ENCODE measurements at regions not wholly inside any gene's neighbourhood (a gene's known extent, or its start where the extent isn't known, plus 50 kb on each side); places are given as distances from the start of the nearest gene placed in this dataset.

GRCh38 chr9:12464910-12465512 lies 228.2 kb upstream of the TYRP1 start:
- H3K36me3 Mint-ChIP-seq (ENCODE audit: low read depth), result no peaks in the 10 kb centered on the region
- H3K4me1 Mint-ChIP-seq (ENCODE audit: low read depth), result no peaks in the 10 kb centered on the region
- H3K27me3 Mint-ChIP-seq, result no peaks in the 10 kb centered on the region
- no peak overlapping the region for H3K27ac Mint-ChIP-seq
- intact Hi-C loops (cut with micrococcal nuclease), result no loop called here
- H3K4me3 Mint-ChIP-seq, result no peak overlapping the region
- no peaks in the 10 kb centered on the region for H3K9me3 Mint-ChIP-seq

GRCh38 chr9:12469084-12469483 lies 224.1 kb upstream of the TYRP1 start:
- no peaks in the 10 kb centered on the region for H3K27me3 Mint-ChIP-seq
- H3K36me3 Mint-ChIP-seq (ENCODE audit: low read depth), result no peaks in the 10 kb centered on the region
- no peaks in the 10 kb centered on the region for H3K4me1 Mint-ChIP-seq (ENCODE audit: low read depth)
- intact Hi-C loops (cut with micrococcal nuclease), result no loop called here
- no peaks in the 10 kb centered on the region for H3K9me3 Mint-ChIP-seq
- H3K4me3 Mint-ChIP-seq, result no peak overlapping the region
- H3K27ac Mint-ChIP-seq, result no peak overlapping the region

GRCh38 chr9:12494411-12494810 lies 198.8 kb upstream of the TYRP1 start:
- no peak overlapping the region for H3K4me3 Mint-ChIP-seq
- intact Hi-C loops (cut with micrococcal nuclease), result no loop called here
- no peak overlapping the region for H3K27ac Mint-ChIP-seq
- no peaks in the 10 kb centered on the region for H3K9me3 Mint-ChIP-seq
- no peaks in the 10 kb centered on the region for H3K4me1 Mint-ChIP-seq (ENCODE audit: low read depth)
- H3K36me3 Mint-ChIP-seq (ENCODE audit: low read depth), result no peaks in the 10 kb centered on the region
- no peaks in the 10 kb centered on the region for H3K27me3 Mint-ChIP-seq

- Mint-ChIP-seq H3K4me3 (no peak overlapping the region), H3K36me3 (ENCODE audit: low read depth) (no peaks in the 10 kb centered on the region)
These were observed 195.4 kb upstream of the TYRP1 start for GRCh38 chr9:12497790-12498189.

GRCh38 chr9:12502520-12502919 lies 190.7 kb upstream of the TYRP1 start:
- no peaks in the 10 kb centered on the region for H3K36me3 Mint-ChIP-seq (ENCODE audit: low read depth)
- H3K27ac Mint-ChIP-seq, result no peak overlapping the region
- intact Hi-C loops (cut with micrococcal nuclease), result no loop called here
- no peaks in the 10 kb centered on the region for H3K27me3 Mint-ChIP-seq
- H3K4me1 Mint-ChIP-seq (ENCODE audit: low read depth), result no peaks in the 10 kb centered on the region
- peaks cover 19% of the 10 kb centered on the region for H3K9me3 Mint-ChIP-seq
- no peak overlapping the region for H3K4me3 Mint-ChIP-seq

More at GRCh38 chr9:12497790-12498189, 195.4 kb upstream of the TYRP1 start:
- H3K4me1 Mint-ChIP-seq (ENCODE audit: low read depth), result no peaks in the 10 kb centered on the region
- intact Hi-C loops (cut with micrococcal nuclease), result no loop called here
- no peaks in the 10 kb centered on the region for H3K27me3 Mint-ChIP-seq
- no peaks in the 10 kb centered on the region for H3K9me3 Mint-ChIP-seq
- H3K27ac Mint-ChIP-seq, result no peak overlapping the region

- Mint-ChIP-seq H3K9me3 (peaks cover 19% of the 10 kb centered on the region), H3K36me3 (ENCODE audit: low read depth) (no peaks in the 10 kb centered on the region), H3K4me1 (ENCODE audit: low read depth) (no peaks in the 10 kb centered on the region), H3K27ac (no peak overlapping the region), H3K4me3 (no peak overlapping the region), H3K27me3 (no peaks in the 10 kb centered on the region)
- intact Hi-C loops (cut with micrococcal nuclease), result no loop called here
These were observed 189.5 kb upstream of the TYRP1 start for GRCh38 chr9:12503606-12504122.

GRCh38 chr9:12510551-12510950 lies 182.6 kb upstream of the TYRP1 start:
- no peaks in the 10 kb centered on the region for H3K4me1 Mint-ChIP-seq (ENCODE audit: low read depth)

GRCh38 chr9:12511726-12512125 lies 181.5 kb upstream of the TYRP1 start:
- no peak overlapping the region for H3K4me3 Mint-ChIP-seq
- no peaks in the 10 kb centered on the region for H3K27me3 Mint-ChIP-seq
- no peaks in the 10 kb centered on the region for H3K4me1 Mint-ChIP-seq (ENCODE audit: low read depth)
- peaks cover 8% of the 10 kb centered on the region for H3K9me3 Mint-ChIP-seq
- intact Hi-C loops (cut with micrococcal nuclease), result no loop called here
- no peaks in the 10 kb centered on the region for H3K36me3 Mint-ChIP-seq (ENCODE audit: low read depth)
- no peak overlapping the region for H3K27ac Mint-ChIP-seq

More at GRCh38 chr9:12510551-12510950, 182.6 kb upstream of the TYRP1 start:
- H3K27me3 Mint-ChIP-seq, result no peaks in the 10 kb centered on the region
- H3K27ac Mint-ChIP-seq, result no peak overlapping the region
- intact Hi-C loops (cut with micrococcal nuclease), result no loop called here
- H3K36me3 Mint-ChIP-seq (ENCODE audit: low read depth), result no peaks in the 10 kb centered on the region
- H3K4me3 Mint-ChIP-seq, result no peak overlapping the region
- peaks cover 15% of the 10 kb centered on the region for H3K9me3 Mint-ChIP-seq

- intact Hi-C loops (cut with micrococcal nuclease), result no loop called here
- Mint-ChIP-seq H3K27me3 (no peaks in the 10 kb centered on the region), H3K36me3 (ENCODE audit: low read depth) (no peaks in the 10 kb centered on the region), H3K9me3 (no peaks in the 10 kb centered on the region), H3K4me1 (ENCODE audit: low read depth) (no peaks in the 10 kb centered on the region), H3K27ac (no peak overlapping the region), H3K4me3 (no peak overlapping the region)
These were observed 177.2 kb upstream of the TYRP1 start for GRCh38 chr9:12516031-12516430.

GRCh38 chr9:12516573-12516972 lies 176.6 kb upstream of the TYRP1 start:
- no peaks in the 10 kb centered on the region for H3K36me3 Mint-ChIP-seq (ENCODE audit: low read depth)
- intact Hi-C loops (cut with micrococcal nuclease), result no loop called here
- H3K27me3 Mint-ChIP-seq, result no peaks in the 10 kb centered on the region
- H3K27ac Mint-ChIP-seq, result no peak overlapping the region
- no peak overlapping the region for H3K4me3 Mint-ChIP-seq
- no peaks in the 10 kb centered on the region for H3K4me1 Mint-ChIP-seq (ENCODE audit: low read depth)
- no peaks in the 10 kb centered on the region for H3K9me3 Mint-ChIP-seq

- Mint-ChIP-seq H3K27ac (no peak overlapping the region), H3K4me1 (ENCODE audit: low read depth) (no peaks in the 10 kb centered on the region), H3K4me3 (no peak overlapping the region), H3K36me3 (ENCODE audit: low read depth) (no peaks in the 10 kb centered on the region), H3K9me3 (peaks cover 1% of the 10 kb centered on the region), H3K27me3 (no peaks in the 10 kb centered on the region)
- intact Hi-C loops (cut with micrococcal nuclease), result no loop called here
These were observed 154.2 kb upstream of the TYRP1 start for GRCh38 chr9:12538842-12539579.

GRCh38 chr9:12539580-12539975 lies 153.6 kb upstream of the TYRP1 start:
- Mint-ChIP-seq H3K4me3 (no peak overlapping the region), H3K27me3 (no peaks in the 10 kb centered on the region)

GRCh38 chr9:12544700-12545099 lies 148.5 kb upstream of the TYRP1 start:
- Mint-ChIP-seq H3K4me3 (no peak overlapping the region), H3K9me3 (no peaks in the 10 kb centered on the region), H3K4me1 (ENCODE audit: low read depth) (no peaks in the 10 kb centered on the region), H3K27me3 (no peaks in the 10 kb centered on the region), H3K36me3 (ENCODE audit: low read depth) (no peaks in the 10 kb centered on the region), H3K27ac (no peak overlapping the region)
- intact Hi-C loops (cut with micrococcal nuclease), result no loop called here

More at GRCh38 chr9:12539580-12539975, 153.6 kb upstream of the TYRP1 start:
- no peak overlapping the region for H3K27ac Mint-ChIP-seq
- H3K9me3 Mint-ChIP-seq, result no peaks in the 10 kb centered on the region
- intact Hi-C loops (cut with micrococcal nuclease), result no loop called here
- no peaks in the 10 kb centered on the region for H3K36me3 Mint-ChIP-seq (ENCODE audit: low read depth)
- no peaks in the 10 kb centered on the region for H3K4me1 Mint-ChIP-seq (ENCODE audit: low read depth)

- H3K36me3 Mint-ChIP-seq (ENCODE audit: low read depth), result no peaks in the 10 kb centered on the region
- no peak overlapping the region for H3K27ac Mint-ChIP-seq
- no peaks in the 10 kb centered on the region for H3K9me3 Mint-ChIP-seq
- H3K27me3 Mint-ChIP-seq, result no peaks in the 10 kb centered on the region
- intact Hi-C loops (cut with micrococcal nuclease), result no loop called here
- no peak overlapping the region for H3K4me3 Mint-ChIP-seq
- no peaks in the 10 kb centered on the region for H3K4me1 Mint-ChIP-seq (ENCODE audit: low read depth)
These were observed 138.5 kb upstream of the TYRP1 start for GRCh38 chr9:12554636-12555035.
